ENCODE measurements at regions not wholly inside any gene's neighbourhood (a gene's known extent, or its start where the extent isn't known, plus 50 kb on each side); places are given as distances from the start of the nearest gene placed in this dataset.

GRCh38 chr6:153790876-153791473 lies 248.1 kb upstream of the OPRM1 start:
- intact Hi-C loops (cut with micrococcal nuclease): no loop called here
- CTCF ChIA-PET: no interaction called here
- BruUV-seq (replicated peaks): no TSS peak

More at GRCh38 chr6:153790876-153791473, 248.1 kb upstream of the OPRM1 start:
- no peaks in the 10 kb centered on the region for H3K4me1 ChIP-seq (ENCODE audit: control insufficient read depth, insufficient read depth, low read length)
- no peak for DNase-seq
- H3K18ac ChIP-seq (ENCODE audit: low read depth, low read length): no peak overlapping the region
- no peak overlapping the region for H4K91ac ChIP-seq (ENCODE audit: insufficient read depth, low read depth, low read length)
- no peak overlapping the region for H2BK5ac ChIP-seq (ENCODE audit: low read depth, low read length, poor library complexity, severe bottlenecking)
- in situ Hi-C loops (cut with MboI; ENCODE audit: low sequenced_read_pairs) (no loop called here), dilution Hi-C loops (cut with HindIII; ENCODE audit: low sequenced_read_pairs, unreplicated experiment) (no loop called here)
- H3K14ac ChIP-seq (replicated peaks; ENCODE audit: low read depth, low read length): no peak overlapping the region
- H2AK9ac ChIP-seq (replicated peaks; ENCODE audit: low read depth, low read length, poor library complexity): no peak overlapping the region
- H3K9me1 ChIP-seq (ENCODE audit: insufficient read depth, low read length): no peaks in the 10 kb centered on the region
- POLR2A ChIA-PET (ENCODE audit: unreplicated experiment): no interaction called here
- H2BK15ac ChIP-seq (ENCODE audit: low read depth, low read length): no peak overlapping the region
- H3K79me1 ChIP-seq (ENCODE audit: low read depth in 1 of 2, low read length in 2 of 2): no peaks in the 10 kb centered on the region
- H3K56ac ChIP-seq (ENCODE audit: extremely low read depth, insufficient read depth, low read length): no peak overlapping the region
- no peak overlapping the region for H3K27ac ChIP-seq (ENCODE audit: insufficient read depth, low read length)
- H3K9me3 ChIP-seq (ENCODE audit: control insufficient read depth, insufficient read depth, low read length): peaks cover 8% of the 10 kb centered on the region
- H3K27me3 ChIP-seq (ENCODE audit: control insufficient read depth, insufficient read depth, low read length): no peaks in the 10 kb centered on the region
- H4K5ac ChIP-seq (ENCODE audit: low read depth, low read length): no peak overlapping the region
- no peak for ATAC-seq (ENCODE audit: low read depth)
- no peak overlapping the region for H2BK20ac ChIP-seq (ENCODE audit: low read depth, low read length)
- 33% methylated on average over 1 of the region's 1 CpG; no CpG with 5 or more reads in 1 of the 2 experiments for WGBS, 2 experiments (ENCODE audit: extremely low coverage in 2 of 2, insufficient read length in 1 of 2)
- no peaks in the 10 kb centered on the region for H4K20me1 ChIP-seq (ENCODE audit: insufficient read depth, low read length)
- H2AK5ac ChIP-seq (ENCODE audit: low read depth, low read length): no peak overlapping the region
- H3K23ac ChIP-seq (ENCODE audit: low read depth, low read length): no peak overlapping the region
- TF ChIP-seq MXI1 (IDR thresholded peaks at IDR 0.05; ENCODE audit: borderline replicate concordance, low read depth, low read length) (no peak), BHLHE40 (IDR thresholded peaks at IDR 0.05; ENCODE audit: low read depth, low read length) (no peak), POLR2A (IDR thresholded peaks at IDR 0.05; ENCODE audit: low read depth, low read length) (no peak), SMC3 (IDR thresholded peaks at IDR 0.05; ENCODE audit: low read depth, low read length) (no peak), CHD1 (IDR thresholded peaks at IDR 0.05; ENCODE audit: low read depth, low read length) (no peak), FOS (IDR thresholded peaks at IDR 0.05; ENCODE audit: low read depth, low read length) (no peak), CTCF (conservative IDR thresholded peaks at IDR 0.05; ENCODE audit: low read depth, low read length) (no peak), MAFK (IDR thresholded peaks at IDR 0.05; ENCODE audit: low read depth, low read length) (no peak), NFE2L2 (IDR thresholded peaks at IDR 0.05; ENCODE audit: low read depth, low read length) (no peak), CEBPB (IDR thresholded peaks at IDR 0.05; ENCODE audit: low read depth, low read length) (no peak), RFX5 (IDR thresholded peaks at IDR 0.05; ENCODE audit: low read depth, low read length) (no peak), MAZ (IDR thresholded peaks at IDR 0.05; ENCODE audit: borderline replicate concordance, low read depth, low read length) (no peak), RCOR1 (IDR thresholded peaks at IDR 0.05; ENCODE audit: insufficient replicate concordance, low read length) (no peak), RAD21 (IDR thresholded peaks at IDR 0.05; ENCODE audit: low read length) (no peak)
- TF ChIP-seq, protein P1, sequence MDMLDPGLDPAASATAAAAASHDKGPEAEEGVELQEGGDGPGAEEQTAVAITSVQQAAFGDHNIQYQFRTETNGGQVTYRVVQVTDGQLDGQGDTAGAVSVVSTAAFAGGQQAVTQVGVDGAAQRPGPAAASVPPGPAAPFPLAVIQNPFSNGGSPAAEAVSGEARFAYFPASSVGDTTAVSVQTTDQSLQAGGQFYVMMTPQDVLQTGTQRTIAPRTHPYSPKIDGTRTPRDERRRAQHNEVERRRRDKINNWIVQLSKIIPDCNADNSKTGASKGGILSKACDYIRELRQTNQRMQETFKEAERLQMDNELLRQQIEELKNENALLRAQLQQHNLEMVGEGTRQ (IDR thresholded peaks at IDR 0.05; ENCODE audit: low read depth, low read length): no peak
- TF ChIP-seq, protein P2, sequence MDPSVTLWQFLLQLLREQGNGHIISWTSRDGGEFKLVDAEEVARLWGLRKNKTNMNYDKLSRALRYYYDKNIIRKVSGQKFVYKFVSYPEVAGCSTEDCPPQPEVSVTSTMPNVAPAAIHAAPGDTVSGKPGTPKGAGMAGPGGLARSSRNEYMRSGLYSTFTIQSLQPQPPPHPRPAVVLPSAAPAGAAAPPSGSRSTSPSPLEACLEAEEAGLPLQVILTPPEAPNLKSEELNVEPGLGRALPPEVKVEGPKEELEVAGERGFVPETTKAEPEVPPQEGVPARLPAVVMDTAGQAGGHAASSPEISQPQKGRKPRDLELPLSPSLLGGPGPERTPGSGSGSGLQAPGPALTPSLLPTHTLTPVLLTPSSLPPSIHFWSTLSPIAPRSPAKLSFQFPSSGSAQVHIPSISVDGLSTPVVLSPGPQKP (IDR thresholded peaks at IDR 0.05; ENCODE audit: borderline replicate concordance, low read depth, low read length): no peak
- no peak overlapping the region for H3K4me2 ChIP-seq (ENCODE audit: low read depth, low read length)
- H2AFZ ChIP-seq (replicated peaks; ENCODE audit: low read length, poor library complexity): no peak overlapping the region
- H4K8ac ChIP-seq (ENCODE audit: low read depth in 2 of 2, low read length in 2 of 2): no peak overlapping the region
- no peak overlapping the region for H3K9ac ChIP-seq (ENCODE audit: low read depth, low read length)
- H3K36me3 ChIP-seq (ENCODE audit: control insufficient read depth, insufficient read depth, low read length): no peaks in the 10 kb centered on the region
- H3K4me3 ChIP-seq (ENCODE audit: insufficient read depth, low read depth, low read length): no peak overlapping the region
- H3K4ac ChIP-seq (ENCODE audit: low read depth, low read length): no peak overlapping the region
- H2BK120ac ChIP-seq (ENCODE audit: low read depth, low read length): no peak overlapping the region
